ENCODE measurements at regions not wholly inside any gene's neighbourhood (a gene's known extent, or its start where the extent isn't known, plus 50 kb on each side); places are given as distances from the start of the nearest gene placed in this dataset.

DNA sequence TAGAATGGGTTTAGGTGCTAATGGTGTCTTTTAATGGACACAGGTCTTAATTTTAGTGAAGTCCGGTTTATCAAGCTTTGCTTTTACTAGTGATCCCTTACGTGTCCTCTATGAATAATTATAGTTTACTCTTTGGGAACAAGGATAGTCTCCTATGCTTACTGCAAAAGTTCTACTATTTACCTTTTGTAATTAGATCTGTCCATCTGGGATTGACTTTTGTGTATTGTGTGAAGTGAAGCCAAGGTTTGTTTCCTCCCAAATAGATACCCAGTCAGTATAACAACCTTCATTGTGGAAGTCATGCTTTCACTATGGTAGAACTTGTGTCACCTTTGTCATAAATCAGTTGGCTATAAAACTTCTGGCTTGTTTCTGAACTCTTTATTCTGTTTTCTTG, 740.9 kb upstream of the CRIM1 start:
- Histone ChIP-seq H3K27me3 (replicated peaks; ENCODE audit: control insufficient read depth, insufficient read depth, low read length) (no peaks in the 10 kb centered on the region), H3K36me3 (ENCODE audit: control insufficient read depth, insufficient read depth, low read length) (no peaks in the 10 kb centered on the region), H3K4me3 (replicated peaks; ENCODE audit: low read depth, low read length) (no peak overlapping the region)
- TF ChIP-seq, protein P1, sequence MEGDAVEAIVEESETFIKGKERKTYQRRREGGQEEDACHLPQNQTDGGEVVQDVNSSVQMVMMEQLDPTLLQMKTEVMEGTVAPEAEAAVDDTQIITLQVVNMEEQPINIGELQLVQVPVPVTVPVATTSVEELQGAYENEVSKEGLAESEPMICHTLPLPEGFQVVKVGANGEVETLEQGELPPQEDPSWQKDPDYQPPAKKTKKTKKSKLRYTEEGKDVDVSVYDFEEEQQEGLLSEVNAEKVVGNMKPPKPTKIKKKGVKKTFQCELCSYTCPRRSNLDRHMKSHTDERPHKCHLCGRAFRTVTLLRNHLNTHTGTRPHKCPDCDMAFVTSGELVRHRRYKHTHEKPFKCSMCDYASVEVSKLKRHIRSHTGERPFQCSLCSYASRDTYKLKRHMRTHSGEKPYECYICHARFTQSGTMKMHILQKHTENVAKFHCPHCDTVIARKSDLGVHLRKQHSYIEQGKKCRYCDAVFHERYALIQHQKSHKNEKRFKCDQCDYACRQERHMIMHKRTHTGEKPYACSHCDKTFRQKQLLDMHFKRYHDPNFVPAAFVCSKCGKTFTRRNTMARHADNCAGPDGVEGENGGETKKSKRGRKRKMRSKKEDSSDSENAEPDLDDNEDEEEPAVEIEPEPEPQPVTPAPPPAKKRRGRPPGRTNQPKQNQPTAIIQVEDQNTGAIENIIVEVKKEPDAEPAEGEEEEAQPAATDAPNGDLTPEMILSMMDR (IDR thresholded peaks at IDR 0.05; ENCODE audit: insufficient read depth, low read length, poor library complexity, severe bottlenecking) = no peak
- DNase-seq (ENCODE audit: extremely low read depth, insufficient read length) = no peak

DNA sequence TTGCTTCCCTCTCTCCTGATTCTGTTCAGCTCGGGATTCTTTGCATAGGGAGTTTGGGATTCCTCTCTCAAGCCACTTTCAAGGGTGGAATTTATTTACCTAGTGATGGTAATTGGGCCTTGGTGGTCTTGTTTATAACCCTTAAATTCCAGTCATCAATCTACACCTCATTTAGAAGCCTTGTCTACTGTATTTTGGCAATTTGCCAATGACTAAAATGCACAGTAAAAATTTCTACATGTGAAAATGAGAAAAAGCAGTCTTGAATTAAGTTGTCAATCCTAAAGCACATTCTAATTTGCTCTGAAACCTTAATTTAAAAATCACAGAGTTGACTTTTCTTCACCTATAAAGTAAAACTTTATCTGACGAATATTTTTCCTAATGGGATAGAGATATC, 749.2 kb upstream of the CRIM1 start:
- DNase-seq (ENCODE audit: extremely low read depth, insufficient read length) = no peak
- TF ChIP-seq, protein P1 (IDR thresholded peaks at IDR 0.05; ENCODE audit: insufficient read depth, low read length, poor library complexity, severe bottlenecking) = no peak
- Histone ChIP-seq H3K4me3 (replicated peaks; ENCODE audit: low read depth, low read length) (no peak overlapping the region), H3K27me3 (replicated peaks; ENCODE audit: control insufficient read depth, insufficient read depth, low read length) (no peaks in the 10 kb centered on the region), H3K36me3 (ENCODE audit: control insufficient read depth, insufficient read depth, low read length) (no peaks in the 10 kb centered on the region)

DNA sequence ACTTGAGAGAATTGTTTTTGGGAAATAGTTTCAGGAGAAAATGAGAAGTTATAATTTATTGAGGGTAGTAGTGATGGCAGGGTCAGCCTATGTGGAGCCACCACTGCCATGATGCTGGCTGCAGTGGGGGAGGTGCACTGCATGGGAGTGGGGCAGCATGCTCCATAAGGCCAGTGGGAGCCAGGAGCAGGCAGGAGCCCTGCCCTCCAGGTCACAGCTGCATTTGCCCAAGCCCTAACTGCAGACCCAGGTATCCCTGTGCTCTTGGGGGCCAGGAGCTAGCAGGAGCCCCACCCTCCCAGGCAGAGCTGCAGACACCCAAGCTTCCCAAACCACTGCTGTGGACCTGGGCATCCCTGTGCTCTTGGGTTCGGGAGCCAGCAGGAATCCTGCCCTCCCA, 757.3 kb upstream of the CRIM1 start:
- no peak for DNase-seq (ENCODE audit: extremely low read depth, insufficient read length)
- Histone ChIP-seq H3K36me3 (ENCODE audit: control insufficient read depth, insufficient read depth, low read length) (no peaks in the 10 kb centered on the region), H3K27me3 (replicated peaks; ENCODE audit: control insufficient read depth, insufficient read depth, low read length) (no peaks in the 10 kb centered on the region), H3K4me3 (replicated peaks; ENCODE audit: low read depth, low read length) (no peak overlapping the region)
- TF ChIP-seq, protein P1 (IDR thresholded peaks at IDR 0.05; ENCODE audit: insufficient read depth, low read length, poor library complexity, severe bottlenecking) = no peak

DNA sequence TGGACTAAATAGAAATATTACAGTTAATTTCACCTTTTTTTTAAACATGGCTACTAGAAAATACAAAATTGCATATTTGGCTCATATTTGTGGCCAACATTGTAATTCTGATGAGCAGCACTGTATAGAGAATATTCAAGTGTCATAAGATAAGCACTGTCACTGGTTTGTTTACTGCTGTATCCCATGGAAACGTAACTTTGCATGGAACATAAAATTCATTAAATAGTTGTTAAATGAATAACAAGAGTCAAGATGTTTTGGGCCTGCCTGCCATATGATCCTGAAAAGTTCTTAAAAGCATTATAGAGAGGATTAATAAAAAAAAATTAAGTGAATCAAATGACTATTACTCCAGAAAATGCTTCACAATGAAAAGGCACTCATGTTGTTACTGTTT, 763.7 kb upstream of the CRIM1 start:
- H3K27me3 ChIP-seq (replicated peaks; ENCODE audit: control insufficient read depth, insufficient read depth, low read length) = no peaks in the 10 kb centered on the region
- TF ChIP-seq, protein P1 (IDR thresholded peaks at IDR 0.05; ENCODE audit: insufficient read depth, low read length, poor library complexity, severe bottlenecking) = no peak
- no peak for DNase-seq (ENCODE audit: extremely low read depth, insufficient read length)
- H3K4me3 ChIP-seq (replicated peaks; ENCODE audit: low read depth, low read length) = no peak overlapping the region
- H3K36me3 ChIP-seq (ENCODE audit: control insufficient read depth, insufficient read depth, low read length) = no peaks in the 10 kb centered on the region

- no peak for DNase-seq (ENCODE audit: extremely low read depth, insufficient read length)
- H3K36me3 ChIP-seq (ENCODE audit: control insufficient read depth, insufficient read depth, low read length) = no peaks in the 10 kb centered on the region
- no peak overlapping the region for H3K4me3 ChIP-seq (replicated peaks; ENCODE audit: low read depth, low read length)
- TF ChIP-seq, protein P1 (IDR thresholded peaks at IDR 0.05; ENCODE audit: insufficient read depth, low read length, poor library complexity, severe bottlenecking) = no peak
- H3K27me3 ChIP-seq (replicated peaks; ENCODE audit: control insufficient read depth, insufficient read depth, low read length) = no peaks in the 10 kb centered on the region
These were observed 769.6 kb upstream of the CRIM1 start for GRCh38 chr2:35585972-35586371.

GRCh38 chr2:35582637-35583036, 772.9 kb upstream of the CRIM1 start:
- TF ChIP-seq, protein P1 (IDR thresholded peaks at IDR 0.05; ENCODE audit: insufficient read depth, low read length, poor library complexity, severe bottlenecking) = no peak
- H3K27me3 ChIP-seq (replicated peaks; ENCODE audit: control insufficient read depth, insufficient read depth, low read length) = no peaks in the 10 kb centered on the region
- H3K36me3 ChIP-seq (ENCODE audit: control insufficient read depth, insufficient read depth, low read length) = no peaks in the 10 kb centered on the region
- H3K4me3 ChIP-seq (replicated peaks; ENCODE audit: low read depth, low read length) = no peak overlapping the region
- DNase-seq (ENCODE audit: extremely low read depth, insufficient read length) = no peak

All from GM06990 (cell line).